ENCODE measurements at regions not wholly inside any gene's neighbourhood (a gene's known extent, or its start where the extent isn't known, plus 50 kb on each side); places are given as distances from the start of the nearest gene placed in this dataset.

DNA sequence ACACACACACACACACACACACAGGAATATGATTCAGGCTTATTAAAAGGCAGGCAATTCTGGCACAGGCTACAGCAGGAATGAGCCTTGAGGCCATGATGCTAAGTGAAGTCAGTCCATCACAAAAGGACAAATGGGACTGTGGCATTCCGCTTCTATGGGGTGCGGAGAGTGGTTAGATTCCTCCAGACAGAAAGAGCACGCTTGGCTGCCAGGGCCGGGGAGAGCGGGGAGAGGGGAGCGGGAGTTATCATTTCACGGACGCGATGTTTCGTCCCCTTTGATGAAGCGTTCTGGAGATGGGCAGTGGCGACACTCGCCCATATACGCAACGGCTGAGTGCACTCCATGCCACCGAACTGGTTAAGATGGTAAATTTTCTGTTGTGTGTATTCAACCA is 58.5 kb upstream of the FAM174B start:
- TF ChIP-seq PPARA (CRISPR knock-in tag; IDR thresholded peaks at IDR 0.05; ENCODE audit: borderline replicate concordance) (no peak), ESRRG (CRISPR knock-in tag; IDR thresholded peaks at IDR 0.05) (no peak), ZFP30 (CRISPR knock-in tag; IDR thresholded peaks at IDR 0.05) (no peak), CSDC2 (CRISPR knock-in tag; IDR thresholded peaks at IDR 0.05) (no peak), ZC3H10 (CRISPR knock-in tag; IDR thresholded peaks at IDR 0.05) (no peak), RARB (CRISPR knock-in tag; IDR thresholded peaks at IDR 0.05) (no peak), BACH2 (CRISPR knock-in tag; IDR thresholded peaks at IDR 0.05; ENCODE audit: borderline replicate concordance) (no peak), TCF4 (CRISPR knock-in tag; IDR thresholded peaks at IDR 0.05; ENCODE audit: borderline replicate concordance) (no peak), ISL1 (CRISPR knock-in tag; IDR thresholded peaks at IDR 0.05) (no peak), ZFP3 (CRISPR knock-in tag; IDR thresholded peaks at IDR 0.05) (no peak)
- TF ChIP-seq, protein P1, sequence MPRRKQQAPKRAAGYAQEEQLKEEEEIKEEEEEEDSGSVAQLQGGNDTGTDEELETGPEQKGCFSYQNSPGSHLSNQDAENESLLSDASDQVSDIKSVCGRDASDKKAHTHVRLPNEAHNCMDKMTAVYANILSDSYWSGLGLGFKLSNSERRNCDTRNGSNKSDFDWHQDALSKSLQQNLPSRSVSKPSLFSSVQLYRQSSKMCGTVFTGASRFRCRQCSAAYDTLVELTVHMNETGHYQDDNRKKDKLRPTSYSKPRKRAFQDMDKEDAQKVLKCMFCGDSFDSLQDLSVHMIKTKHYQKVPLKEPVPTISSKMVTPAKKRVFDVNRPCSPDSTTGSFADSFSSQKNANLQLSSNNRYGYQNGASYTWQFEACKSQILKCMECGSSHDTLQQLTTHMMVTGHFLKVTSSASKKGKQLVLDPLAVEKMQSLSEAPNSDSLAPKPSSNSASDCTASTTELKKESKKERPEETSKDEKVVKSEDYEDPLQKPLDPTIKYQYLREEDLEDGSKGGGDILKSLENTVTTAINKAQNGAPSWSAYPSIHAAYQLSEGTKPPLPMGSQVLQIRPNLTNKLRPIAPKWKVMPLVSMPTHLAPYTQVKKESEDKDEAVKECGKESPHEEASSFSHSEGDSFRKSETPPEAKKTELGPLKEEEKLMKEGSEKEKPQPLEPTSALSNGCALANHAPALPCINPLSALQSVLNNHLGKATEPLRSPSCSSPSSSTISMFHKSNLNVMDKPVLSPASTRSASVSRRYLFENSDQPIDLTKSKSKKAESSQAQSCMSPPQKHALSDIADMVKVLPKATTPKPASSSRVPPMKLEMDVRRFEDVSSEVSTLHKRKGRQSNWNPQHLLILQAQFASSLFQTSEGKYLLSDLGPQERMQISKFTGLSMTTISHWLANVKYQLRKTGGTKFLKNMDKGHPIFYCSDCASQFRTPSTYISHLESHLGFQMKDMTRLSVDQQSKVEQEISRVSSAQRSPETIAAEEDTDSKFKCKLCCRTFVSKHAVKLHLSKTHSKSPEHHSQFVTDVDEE (CRISPR knock-in tag; IDR thresholded peaks at IDR 0.05): no peak
- TF ChIP-seq, protein P2, sequence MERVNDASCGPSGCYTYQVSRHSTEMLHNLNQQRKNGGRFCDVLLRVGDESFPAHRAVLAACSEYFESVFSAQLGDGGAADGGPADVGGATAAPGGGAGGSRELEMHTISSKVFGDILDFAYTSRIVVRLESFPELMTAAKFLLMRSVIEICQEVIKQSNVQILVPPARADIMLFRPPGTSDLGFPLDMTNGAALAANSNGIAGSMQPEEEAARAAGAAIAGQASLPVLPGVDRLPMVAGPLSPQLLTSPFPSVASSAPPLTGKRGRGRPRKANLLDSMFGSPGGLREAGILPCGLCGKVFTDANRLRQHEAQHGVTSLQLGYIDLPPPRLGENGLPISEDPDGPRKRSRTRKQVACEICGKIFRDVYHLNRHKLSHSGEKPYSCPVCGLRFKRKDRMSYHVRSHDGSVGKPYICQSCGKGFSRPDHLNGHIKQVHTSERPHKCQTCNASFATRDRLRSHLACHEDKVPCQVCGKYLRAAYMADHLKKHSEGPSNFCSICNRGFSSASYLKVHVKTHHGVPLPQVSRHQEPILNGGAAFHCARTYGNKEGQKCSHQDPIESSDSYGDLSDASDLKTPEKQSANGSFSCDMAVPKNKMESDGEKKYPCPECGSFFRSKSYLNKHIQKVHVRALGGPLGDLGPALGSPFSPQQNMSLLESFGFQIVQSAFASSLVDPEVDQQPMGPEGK (CRISPR knock-in tag; IDR thresholded peaks at IDR 0.05; ENCODE audit: borderline replicate concordance): no peak
- TF ChIP-seq, protein P3, sequence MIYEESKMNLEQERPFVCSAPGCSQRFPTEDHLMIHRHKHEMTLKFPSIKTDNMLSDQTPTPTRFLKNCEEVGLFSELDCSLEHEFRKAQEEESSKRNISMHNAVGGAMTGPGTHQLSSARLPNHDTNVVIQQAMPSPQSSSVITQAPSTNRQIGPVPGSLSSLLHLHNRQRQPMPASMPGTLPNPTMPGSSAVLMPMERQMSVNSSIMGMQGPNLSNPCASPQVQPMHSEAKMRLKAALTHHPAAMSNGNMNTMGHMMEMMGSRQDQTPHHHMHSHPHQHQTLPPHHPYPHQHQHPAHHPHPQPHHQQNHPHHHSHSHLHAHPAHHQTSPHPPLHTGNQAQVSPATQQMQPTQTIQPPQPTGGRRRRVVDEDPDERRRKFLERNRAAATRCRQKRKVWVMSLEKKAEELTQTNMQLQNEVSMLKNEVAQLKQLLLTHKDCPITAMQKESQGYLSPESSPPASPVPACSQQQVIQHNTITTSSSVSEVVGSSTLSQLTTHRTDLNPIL (CRISPR knock-in tag; IDR thresholded peaks at IDR 0.05; ENCODE audit: low read depth): no peak
- TF ChIP-seq, protein P4, sequence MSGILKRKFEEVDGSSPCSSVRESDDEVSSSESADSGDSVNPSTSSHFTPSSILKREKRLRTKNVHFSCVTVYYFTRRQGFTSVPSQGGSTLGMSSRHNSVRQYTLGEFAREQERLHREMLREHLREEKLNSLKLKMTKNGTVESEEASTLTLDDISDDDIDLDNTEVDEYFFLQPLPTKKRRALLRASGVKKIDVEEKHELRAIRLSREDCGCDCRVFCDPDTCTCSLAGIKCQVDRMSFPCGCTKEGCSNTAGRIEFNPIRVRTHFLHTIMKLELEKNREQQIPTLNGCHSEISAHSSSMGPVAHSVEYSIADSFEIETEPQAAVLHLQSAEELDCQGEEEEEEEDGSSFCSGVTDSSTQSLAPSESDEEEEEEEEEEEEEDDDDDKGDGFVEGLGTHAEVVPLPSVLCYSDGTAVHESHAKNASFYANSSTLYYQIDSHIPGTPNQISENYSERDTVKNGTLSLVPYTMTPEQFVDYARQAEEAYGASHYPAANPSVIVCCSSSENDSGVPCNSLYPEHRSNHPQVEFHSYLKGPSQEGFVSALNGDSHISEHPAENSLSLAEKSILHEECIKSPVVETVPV (CRISPR knock-in tag; IDR thresholded peaks at IDR 0.05): no peak

Measured in SK-N-SH treated with all-trans-retinoic acid at 6 μM for 48 hours (cell line).